ENCODE measurements at regions not wholly inside any gene's neighbourhood (a gene's known extent, or its start where the extent isn't known, plus 50 kb on each side); places are given as distances from the start of the nearest gene placed in this dataset.

- TF ChIP-seq, protein P1, sequence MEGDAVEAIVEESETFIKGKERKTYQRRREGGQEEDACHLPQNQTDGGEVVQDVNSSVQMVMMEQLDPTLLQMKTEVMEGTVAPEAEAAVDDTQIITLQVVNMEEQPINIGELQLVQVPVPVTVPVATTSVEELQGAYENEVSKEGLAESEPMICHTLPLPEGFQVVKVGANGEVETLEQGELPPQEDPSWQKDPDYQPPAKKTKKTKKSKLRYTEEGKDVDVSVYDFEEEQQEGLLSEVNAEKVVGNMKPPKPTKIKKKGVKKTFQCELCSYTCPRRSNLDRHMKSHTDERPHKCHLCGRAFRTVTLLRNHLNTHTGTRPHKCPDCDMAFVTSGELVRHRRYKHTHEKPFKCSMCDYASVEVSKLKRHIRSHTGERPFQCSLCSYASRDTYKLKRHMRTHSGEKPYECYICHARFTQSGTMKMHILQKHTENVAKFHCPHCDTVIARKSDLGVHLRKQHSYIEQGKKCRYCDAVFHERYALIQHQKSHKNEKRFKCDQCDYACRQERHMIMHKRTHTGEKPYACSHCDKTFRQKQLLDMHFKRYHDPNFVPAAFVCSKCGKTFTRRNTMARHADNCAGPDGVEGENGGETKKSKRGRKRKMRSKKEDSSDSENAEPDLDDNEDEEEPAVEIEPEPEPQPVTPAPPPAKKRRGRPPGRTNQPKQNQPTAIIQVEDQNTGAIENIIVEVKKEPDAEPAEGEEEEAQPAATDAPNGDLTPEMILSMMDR (IDR thresholded peaks at IDR 0.05), result no peak
- no peaks in the 10 kb centered on the region for H3K9me3 ChIP-seq (replicated peaks in 1 of 2; ENCODE audit: control insufficient read depth in 1 of 2, insufficient read depth in 1 of 2, low read length in 2 of 2)
These were observed 229.5 kb upstream of the RTL1 start for GRCh38 chr14:101133068-101133467.

GRCh38 chr14:101134161-101134631, 230.7 kb upstream of the RTL1 start:
- no peaks in the 10 kb centered on the region for H3K36me3 Mint-ChIP-seq
- peaks cover 8 to 16% (median 13%) of the 10 kb centered on the region in 3 donors for H3K27me3 Mint-ChIP-seq (ENCODE audit: low read depth in 3 of 3)
- Histone ChIP-seq H3K4me2 (replicated peaks; ENCODE audit: extremely low read depth, low read length, poor library complexity, severe bottlenecking) (no peak overlapping the region), H3K4me1 (ENCODE audit: control insufficient read depth in 1 of 2, insufficient read depth in 2 of 2, low read length in 2 of 2) (peaks cover 5% of the 10 kb centered on the region in 2 donors), H3K79me2 (ENCODE audit: insufficient read depth, low read length) (no peaks in the 10 kb centered on the region), H3K27ac (ENCODE audit: low read depth in 1 of 2, low read length in 2 of 2) (no peak overlapping the region), H3K9ac (ENCODE audit: insufficient read depth, low read length, poor library complexity, severe bottlenecking) (no peak overlapping the region), H2AFZ (ENCODE audit: insufficient read depth, low read depth, low read length, poor library complexity, severe bottlenecking) (peak overlapping the region; percentile 37), H3K9me3 (replicated peaks in 1 of 2; ENCODE audit: control insufficient read depth in 1 of 2, insufficient read depth in 1 of 2, low read length in 2 of 2) (no peaks in the 10 kb centered on the region), H3K36me3 (replicated peaks in 1 of 2; ENCODE audit: control insufficient read depth in 1 of 2, insufficient read depth in 2 of 2, low read length in 2 of 2) (no peaks in the 10 kb centered on the region), H4K20me1 (ENCODE audit: insufficient read depth, low read length) (no peaks in the 10 kb centered on the region), H3K4me3 (replicated peaks in 1 of 3; ENCODE audit: low read depth in 2 of 3, low read length in 3 of 3) (no peak overlapping the region), H3K27me3 (ENCODE audit: control insufficient read depth in 2 of 2, insufficient read depth in 2 of 2, low read length in 2 of 2) (peaks cover 0 to 2% of the 10 kb centered on the region in 2 donors)
- intact Hi-C loops (cut with micrococcal nuclease), result no loop called here
- H3K4me3 Mint-ChIP-seq, result no peak overlapping the region
- TF ChIP-seq, protein P1 (IDR thresholded peaks at IDR 0.05), result no peak
- WGBS (ENCODE audit: insufficient coverage), result 86% methylated on average over 7 of the region's 12 CpGs
- peak in 1 of 3 donors; percentile 1 for DNase-seq
- H3K9me3 Mint-ChIP-seq, result peaks cover 0 to 2% (median 0%) of the 10 kb centered on the region in 7 donors
- H3K27ac Mint-ChIP-seq, result no peak overlapping the region
- H3K4me1 Mint-ChIP-seq, result peaks cover 12% of the 10 kb centered on the region

More at GRCh38 chr14:101133068-101133467, 229.5 kb upstream of the RTL1 start:
- H3K27me3 ChIP-seq (ENCODE audit: control insufficient read depth in 2 of 2, insufficient read depth in 2 of 2, low read length in 2 of 2), result peaks cover 0 to 7% of the 10 kb centered on the region in 2 donors
- no peak overlapping the region for H3K4me3 ChIP-seq (replicated peaks in 1 of 3; ENCODE audit: low read depth in 2 of 3, low read length in 3 of 3)
- H3K9me3 Mint-ChIP-seq, result peaks cover 0 to 2% (median 1%) of the 10 kb centered on the region in 7 donors
- intact Hi-C loops (cut with micrococcal nuclease), result no loop called here
- H3K4me1 Mint-ChIP-seq, result peaks cover 13% of the 10 kb centered on the region
- no peak overlapping the region for H3K4me2 ChIP-seq (replicated peaks; ENCODE audit: extremely low read depth, low read length, poor library complexity, severe bottlenecking)
- H3K36me3 Mint-ChIP-seq, result no peaks in the 10 kb centered on the region
- peaks cover 5% of the 10 kb centered on the region in 2 donors for H3K4me1 ChIP-seq (ENCODE audit: control insufficient read depth in 1 of 2, insufficient read depth in 2 of 2, low read length in 2 of 2)
- no peaks in the 10 kb centered on the region for H4K20me1 ChIP-seq (ENCODE audit: insufficient read depth, low read length)
- H3K27ac Mint-ChIP-seq, result no peak overlapping the region
- no peak overlapping the region for H2AFZ ChIP-seq (ENCODE audit: insufficient read depth, low read depth, low read length, poor library complexity, severe bottlenecking)
- no peak overlapping the region for H3K4me3 Mint-ChIP-seq
- WGBS (ENCODE audit: insufficient coverage), result 88% methylated on average over 8 of the region's 8 CpGs
- H3K27ac ChIP-seq (ENCODE audit: low read depth in 1 of 2, low read length in 2 of 2), result no peak overlapping the region
- H3K36me3 ChIP-seq (replicated peaks in 1 of 2; ENCODE audit: control insufficient read depth in 1 of 2, insufficient read depth in 2 of 2, low read length in 2 of 2), result no peaks in the 10 kb centered on the region
- H3K9ac ChIP-seq (ENCODE audit: insufficient read depth, low read length, poor library complexity, severe bottlenecking), result no peak overlapping the region
- H3K79me2 ChIP-seq (ENCODE audit: insufficient read depth, low read length), result no peaks in the 10 kb centered on the region
- peaks cover 10 to 23% (median 21%) of the 10 kb centered on the region in 3 donors for H3K27me3 Mint-ChIP-seq (ENCODE audit: low read depth in 3 of 3)
- no peak for DNase-seq

Data from CD14-positive monocyte (primary cell).